Ureter (tissue), 1 donor: ENCODE measurements at regions not wholly inside any gene's neighbourhood (a gene's known extent, or its start where the extent isn't known, plus 50 kb on each side); places are given as distances from the start of the nearest gene placed in this dataset.

Experiments used
- DNase-seq: peaks from one replicate; pipeline ENCODE4 v3.0.0-alpha.2; 2020; ENCODE audit warnings: low spot score
- donor health status: DM: yes; HTN: yes; CAD: no.

GRCh38 chr6:104617591-104617990 is 242.1 kb downstream of the HACE1 start:
- no peak for DNase-seq

- DNase-seq = no peak
Measured at GRCh38 chr6:104614394-104614793, 245.3 kb downstream of the HACE1 start.

DNA sequence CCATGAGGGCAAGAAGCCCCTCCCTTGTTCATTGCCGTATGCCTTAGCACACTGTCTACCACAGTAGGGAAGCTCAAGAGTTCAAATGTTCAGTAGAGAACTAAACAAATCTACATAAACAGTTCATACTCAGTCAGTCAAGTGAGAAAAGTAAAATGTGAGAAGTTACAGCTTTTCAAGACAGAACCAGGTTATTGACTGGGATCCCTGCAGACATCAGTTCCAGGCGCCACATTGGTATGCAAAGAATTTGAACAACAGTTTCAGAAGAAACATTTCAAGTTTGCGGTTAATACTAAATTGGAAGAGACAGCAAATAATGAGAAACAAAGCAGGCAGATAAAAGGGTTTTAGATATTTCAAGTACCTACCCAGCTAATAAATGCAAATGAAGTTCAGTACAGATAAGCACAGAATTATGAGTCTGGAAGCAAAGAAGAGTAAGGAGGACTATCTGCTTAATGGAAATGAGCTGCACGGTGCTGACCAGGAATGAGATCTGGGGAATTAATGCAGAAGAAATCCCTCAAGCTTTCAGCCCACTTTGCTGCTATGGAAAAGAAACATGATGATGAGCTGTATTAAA is 246.2 kb downstream of the HACE1 start:
- no peak for DNase-seq

DNA sequence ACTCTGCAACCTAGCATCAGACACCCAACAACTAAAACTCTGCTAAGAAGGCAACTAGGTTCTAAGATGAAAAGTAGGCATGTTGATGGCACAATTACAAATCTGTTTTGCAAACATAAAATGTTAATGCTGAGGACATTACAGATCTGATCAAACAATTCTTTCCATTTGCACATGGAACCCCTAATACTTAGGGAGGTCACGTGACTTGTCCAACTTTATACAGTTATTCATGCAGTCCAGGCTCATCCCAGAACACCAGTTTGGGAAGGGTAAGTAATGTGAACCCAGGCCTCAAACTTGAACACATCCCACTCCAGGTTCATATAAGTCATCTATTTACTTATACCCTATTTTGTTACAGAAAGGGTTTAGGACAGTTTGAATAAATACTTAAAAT is 247.2 kb downstream of the HACE1 start:
- DNase-seq = no peak

GRCh38 chr6:104608101-104608500 is 251.6 kb downstream of the HACE1 start:
- no peak for DNase-seq

- no peak for DNase-seq
Measured at GRCh38 chr6:104607501-104607900, 252.2 kb downstream of the HACE1 start.

- DNase-seq = no peak
Measured at GRCh38 chr6:104606361-104606760, 253.4 kb downstream of the HACE1 start.

- DNase-seq = no peak
Measured at GRCh38 chr6:104604685-104605084, 255.0 kb downstream of the HACE1 start.

DNA sequence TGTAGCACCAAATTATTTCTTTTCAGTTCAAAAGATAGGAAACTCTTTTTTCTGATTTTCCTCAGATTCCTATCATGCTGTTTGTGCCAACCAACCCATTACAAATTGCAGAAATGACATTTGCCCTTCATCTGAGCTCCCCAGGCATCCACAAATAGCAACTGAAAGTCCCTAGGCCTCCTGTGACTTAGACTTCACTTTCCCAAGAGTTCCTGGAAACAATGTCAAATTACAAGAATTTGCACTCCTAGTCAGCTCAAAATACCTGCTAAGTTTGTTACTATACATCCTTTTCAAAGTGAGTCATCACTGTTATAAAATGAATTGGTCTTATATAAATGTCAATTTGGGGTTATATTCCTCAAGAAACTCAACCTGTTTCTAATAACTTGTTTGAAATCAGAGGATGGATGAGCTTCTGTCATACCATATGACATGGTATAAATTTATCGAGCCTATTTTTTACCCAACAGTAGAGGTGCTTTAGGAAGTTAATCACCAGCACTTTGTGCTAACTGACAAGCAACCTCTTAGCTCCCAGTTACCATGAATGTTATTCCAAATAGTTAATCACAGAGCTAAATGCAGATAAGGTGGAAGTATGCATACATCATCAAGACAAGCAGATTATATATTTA is 256.5 kb downstream of the HACE1 start:
- no peak for DNase-seq

DNA sequence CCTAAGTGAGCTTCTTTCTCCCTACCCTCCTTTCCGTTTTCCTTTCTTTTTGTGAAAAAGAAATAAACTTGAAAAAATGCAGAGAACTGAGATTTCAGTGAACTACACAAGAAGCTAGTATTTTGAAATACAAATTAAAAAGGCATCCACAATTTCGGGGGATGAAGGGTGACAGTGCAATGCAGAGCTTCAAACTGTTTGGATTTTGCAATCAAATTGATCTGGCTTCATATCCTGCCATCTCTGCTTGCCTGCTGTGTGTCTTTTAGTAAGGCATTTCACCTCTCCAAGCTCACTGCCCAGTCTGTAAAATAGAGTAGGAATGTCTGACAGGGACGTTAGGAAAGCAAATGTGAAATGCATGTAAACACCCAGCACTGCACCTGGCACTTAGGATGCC is 258.0 kb downstream of the HACE1 start:
- DNase-seq = no peak

DNA sequence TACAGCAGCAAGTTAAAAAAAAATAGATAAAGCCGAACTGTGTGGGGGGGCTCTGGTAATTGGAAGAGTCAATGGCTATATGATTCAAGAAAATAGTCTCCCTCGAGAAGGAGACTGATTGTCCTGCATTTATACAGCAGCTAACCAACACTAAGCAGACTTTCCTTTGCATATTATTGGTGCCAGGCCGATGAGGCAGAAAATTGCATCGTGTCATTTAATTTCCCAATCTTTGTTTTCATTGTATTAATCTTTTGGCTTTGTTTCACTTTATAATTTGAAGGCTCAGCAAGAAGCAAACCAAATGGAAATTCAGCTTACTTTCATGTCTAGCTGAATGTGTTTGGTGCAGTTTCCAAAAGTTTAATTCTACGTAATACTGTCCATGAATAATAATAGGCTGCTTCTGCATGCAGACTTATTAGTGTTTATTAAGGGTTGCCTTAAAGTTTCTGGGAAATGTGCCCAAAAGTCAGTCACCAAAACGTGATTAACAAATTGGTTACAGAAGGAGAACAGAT is 258.5 kb downstream of the HACE1 start:
- DNase-seq = no peak

DNA sequence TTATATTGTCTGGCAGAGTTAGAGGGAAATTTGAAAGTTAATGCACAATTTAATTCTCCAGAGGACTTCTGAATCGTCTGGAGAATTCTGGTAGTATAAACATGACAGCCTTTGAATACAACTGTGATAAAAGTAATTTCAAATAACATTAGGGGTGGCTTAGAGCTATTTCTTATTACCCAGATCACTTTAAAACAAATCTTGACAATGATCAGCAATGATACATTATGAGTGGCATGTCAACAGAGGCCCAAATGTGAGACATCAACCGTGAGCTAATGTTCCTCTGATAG is 259.1 kb downstream of the HACE1 start:
- DNase-seq = no peak

DNA sequence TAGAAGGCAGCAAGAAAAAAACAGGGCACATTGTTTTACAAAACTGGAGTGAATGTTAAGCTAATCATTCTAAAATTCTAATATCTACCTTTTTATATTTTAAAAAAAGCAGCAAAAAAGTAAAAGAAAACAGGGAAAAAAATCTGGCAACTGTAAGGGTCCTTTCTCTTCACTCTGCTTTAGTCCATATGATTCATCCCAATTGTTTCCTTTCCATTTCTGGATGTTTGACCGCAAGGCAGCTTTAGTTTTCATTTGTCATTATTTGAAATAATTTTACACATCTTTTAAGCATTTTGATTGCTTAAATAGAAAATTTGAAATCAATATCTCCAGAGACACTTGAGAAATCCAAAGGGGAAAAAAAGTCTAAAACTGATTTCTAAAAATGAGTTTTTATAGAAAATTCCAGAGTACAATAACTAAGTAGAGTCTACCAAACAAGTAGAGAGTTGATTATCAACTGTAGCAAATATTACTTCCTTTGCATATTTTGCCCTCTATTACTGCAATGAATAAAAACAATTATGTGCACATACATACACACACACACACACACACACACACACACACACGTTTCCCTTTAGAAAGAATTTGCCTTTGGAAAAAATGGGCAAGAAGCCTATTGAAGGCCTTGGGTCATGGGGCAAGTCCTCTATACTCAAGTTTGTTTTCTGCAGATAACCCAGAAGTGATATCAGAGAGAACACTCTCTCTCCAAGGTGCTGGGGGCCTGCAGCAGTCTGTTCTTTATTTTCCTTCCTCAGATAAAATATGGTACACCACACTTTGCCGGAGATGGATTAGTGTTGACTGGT is 259.7 kb downstream of the HACE1 start:
- DNase-seq = no peak

DNA sequence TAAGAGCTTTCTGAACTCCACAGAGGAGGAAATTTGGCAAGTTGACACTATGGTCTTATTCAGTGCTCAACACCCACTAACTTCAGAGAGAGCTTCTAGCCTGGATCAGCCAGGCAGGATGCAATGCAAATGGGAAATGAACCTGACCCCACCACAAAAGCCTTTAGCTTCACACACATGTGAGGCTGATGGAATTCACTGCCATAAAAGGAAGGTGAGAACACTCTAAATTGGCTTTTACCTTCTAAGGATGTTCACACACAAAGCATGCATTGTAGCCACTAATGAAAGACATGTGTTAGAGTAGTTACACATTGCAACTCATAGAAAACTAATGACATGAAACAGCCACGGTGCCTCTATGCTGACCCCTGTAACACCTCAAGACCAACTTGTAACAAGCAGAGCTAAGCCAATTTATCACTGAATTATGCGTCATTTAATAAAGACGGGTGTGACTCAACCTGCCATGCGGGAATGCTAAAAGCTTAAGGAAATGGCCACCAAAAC is 262.1 kb downstream of the HACE1 start:
- no peak for DNase-seq

DNA sequence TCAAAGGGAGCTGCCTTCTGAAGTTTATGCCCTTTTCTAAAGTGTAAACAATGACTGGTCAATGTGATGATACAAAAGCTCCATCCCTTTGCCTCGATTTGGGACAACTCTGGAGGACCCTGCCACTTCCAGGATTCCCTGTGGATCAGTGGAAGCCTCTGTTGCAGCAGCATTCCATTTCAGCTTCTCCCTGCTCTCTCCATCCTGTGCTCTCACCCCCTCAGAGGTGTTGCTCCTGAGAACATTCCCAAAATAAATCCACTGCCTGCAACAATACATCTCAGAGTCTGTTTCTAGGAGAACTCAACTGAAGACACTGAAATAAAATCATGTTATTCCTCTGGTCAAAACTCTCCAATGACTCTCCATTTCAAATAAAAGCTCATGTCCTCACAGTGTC is 263.6 kb downstream of the HACE1 start:
- DNase-seq = no peak

DNA sequence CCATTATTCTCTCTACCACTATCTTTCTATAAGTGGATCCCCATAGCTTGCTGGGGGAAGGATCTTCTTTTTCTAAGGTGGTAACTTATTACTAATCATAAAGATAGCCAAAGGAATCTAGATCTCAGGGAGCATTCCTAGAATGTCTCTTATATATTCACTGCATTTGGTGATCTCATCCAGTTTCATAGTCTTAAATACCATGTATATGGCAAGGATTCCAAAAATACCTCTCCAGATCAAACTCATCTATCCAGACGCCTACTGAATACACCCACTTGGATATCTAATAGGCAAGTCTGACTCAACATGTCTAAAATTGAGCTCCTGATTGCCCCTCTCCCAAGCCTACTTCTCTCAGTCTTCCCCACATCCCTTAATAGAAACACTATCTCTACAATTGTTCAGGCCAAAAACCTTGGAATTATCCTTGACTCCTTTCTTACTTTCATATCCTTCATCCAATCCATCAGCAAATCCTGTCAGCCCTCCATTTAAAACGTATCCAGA is 264.4 kb downstream of the HACE1 start:
- no peak for DNase-seq

DNA sequence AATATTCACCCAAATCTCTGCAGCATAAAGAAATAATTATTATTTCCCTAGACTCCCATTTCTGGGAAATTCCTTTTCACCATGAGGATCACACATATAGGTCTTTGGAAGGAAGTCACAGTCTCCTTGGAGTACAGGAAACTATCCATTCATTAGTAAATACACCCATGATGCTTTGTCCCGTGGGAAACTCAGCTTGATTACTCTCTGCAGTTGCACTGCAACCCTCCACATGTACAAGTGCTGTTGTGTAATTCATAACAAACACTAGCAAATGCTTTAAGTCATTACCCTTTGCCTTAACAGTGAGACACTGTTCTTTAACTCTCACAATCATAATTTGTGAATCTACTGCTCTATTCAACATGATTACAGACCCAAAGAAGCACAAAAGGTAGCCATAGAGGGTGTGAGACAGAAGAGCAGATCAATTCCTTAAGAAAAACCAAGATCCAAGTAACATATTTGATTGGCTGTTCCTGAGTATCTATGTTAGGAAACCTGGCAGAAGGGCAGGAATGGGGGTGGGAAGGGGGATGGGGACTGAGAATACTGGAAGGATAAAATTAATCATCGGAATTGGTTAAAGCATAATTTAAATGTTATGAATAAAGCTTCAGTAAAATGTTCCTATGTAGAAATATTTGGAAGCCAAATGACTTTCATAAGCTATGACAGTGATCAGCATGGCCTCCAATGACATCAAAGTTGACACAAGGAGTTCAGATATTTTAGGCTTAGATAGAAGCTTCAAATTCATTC is 268.0 kb downstream of the HACE1 start:
- DNase-seq = no peak

DNA sequence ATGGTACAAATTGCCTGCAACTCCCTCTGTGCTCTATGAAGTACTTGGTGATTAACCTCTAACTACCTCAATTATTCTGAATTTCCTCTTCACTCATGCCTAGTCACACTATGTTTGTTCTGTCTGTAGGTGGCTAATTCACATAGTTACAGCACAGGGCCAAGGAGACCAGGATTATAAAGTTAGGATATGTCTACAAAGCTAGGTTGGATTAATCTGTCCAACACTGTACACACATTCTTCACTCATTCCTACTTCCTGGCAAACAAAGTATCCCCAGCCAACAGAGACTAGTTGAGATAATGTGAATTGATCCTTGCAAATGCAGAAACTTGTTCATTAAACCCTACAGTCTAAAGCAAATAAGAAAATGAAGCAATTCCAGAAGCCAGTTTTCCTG is 269.8 kb downstream of the HACE1 start:
- no peak for DNase-seq

GRCh38 chr6:104585646-104586045 is 274.1 kb downstream of the HACE1 start:
- DNase-seq = no peak

DNA sequence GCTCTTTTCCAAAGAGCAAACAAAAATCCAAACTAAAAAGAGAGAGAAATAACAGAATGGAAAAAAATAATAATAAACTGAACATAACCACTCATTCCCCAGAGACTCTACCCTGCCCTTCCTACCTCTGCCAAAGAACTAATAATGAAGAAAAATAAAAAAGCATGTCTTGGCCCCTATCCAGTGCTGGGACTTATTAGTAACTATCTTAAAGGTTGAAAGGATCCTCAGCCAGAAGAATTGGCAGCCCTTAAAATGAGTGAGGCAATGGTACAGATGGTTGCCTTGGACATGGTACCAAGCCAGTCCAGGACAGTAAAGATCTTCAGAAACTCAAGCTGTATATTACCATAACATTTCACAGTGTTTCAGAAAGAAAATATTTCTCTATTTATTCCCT is 279.3 kb downstream of the HACE1 start:
- no peak for DNase-seq

GRCh38 chr6:104579310-104579863 is 280.3 kb downstream of the HACE1 start:
- no peak for DNase-seq

DNA sequence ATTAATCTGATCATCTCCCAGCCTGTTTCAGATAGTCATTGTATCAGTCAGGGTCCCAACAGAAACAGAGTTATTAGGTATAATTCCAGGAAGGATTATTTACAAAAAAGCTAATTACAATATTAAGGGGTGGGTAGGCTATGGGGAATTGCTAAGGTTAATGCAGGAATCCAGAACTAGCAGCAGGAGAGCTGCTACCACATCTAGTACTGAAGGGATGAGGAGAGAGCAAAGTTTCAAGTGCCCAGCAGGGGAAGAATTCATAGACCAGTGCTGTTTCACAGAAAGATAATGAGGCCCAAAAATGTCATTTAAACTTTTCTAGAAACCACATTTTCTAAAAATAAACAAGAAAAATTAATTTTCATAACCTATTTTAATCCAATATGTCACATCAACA is 284.2 kb downstream of the HACE1 start:
- DNase-seq = no peak
